ENCODE measurements at regions not wholly inside any gene's neighbourhood (a gene's known extent, or its start where the extent isn't known, plus 50 kb on each side); places are given as distances from the start of the nearest gene placed in this dataset.

DNA sequence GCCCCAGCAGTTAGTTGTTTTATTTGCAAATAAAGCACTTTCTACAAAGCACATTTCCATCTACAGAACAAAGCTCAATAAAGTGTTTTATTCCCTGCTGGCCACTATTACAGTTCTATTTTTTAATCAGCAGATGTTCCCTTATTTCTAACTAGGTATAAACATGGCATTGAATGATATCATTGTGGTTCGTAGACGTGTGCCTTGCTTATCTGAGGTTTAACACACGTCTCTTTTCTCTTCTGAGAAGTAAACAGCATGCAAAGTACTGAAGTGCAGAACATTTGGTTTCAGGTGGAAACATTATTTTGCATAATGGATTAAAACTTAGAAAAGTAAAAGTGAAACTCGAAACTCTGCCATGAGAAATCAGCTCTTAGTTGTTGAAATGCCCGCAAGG is 1989.3 kb upstream of the WWC1 start:
- Histone ChIP-seq H3K9ac (no peak overlapping the region), H3K9me3 (peaks cover 13% of the 10 kb centered on the region), H3K4me3 (no peak overlapping the region), H3K36me3 (no peaks in the 10 kb centered on the region), H4K20me1 (no peaks in the 10 kb centered on the region), H3K4me2 (no peak overlapping the region), H3K27ac (no peak overlapping the region), H3K27me3 (no peaks in the 10 kb centered on the region), H3K4me1 (no peaks in the 10 kb centered on the region)
- TF ChIP-seq Cebpa-rat (IDR thresholded peaks at IDR 0.05) = no peak

DNA sequence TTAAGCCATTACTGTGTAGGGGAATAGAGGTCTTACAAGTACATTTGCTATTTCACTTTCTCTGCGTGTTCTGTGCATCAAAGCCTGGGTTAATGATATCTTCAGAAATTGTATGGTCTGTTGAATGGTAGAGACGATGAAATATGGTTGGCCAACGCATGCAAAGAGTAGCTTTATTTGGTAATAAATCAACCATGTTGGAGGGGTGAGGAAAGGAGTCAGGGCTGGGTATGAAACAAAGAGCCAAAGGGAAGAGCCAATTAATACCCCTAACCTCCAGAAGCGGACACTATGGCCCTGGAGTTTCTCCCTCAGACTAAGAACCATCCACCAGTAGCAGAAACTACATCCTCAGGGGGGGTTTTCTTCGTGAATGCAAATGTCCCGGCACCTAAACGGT is 1974.0 kb upstream of the WWC1 start:
- Histone ChIP-seq H3K9ac (no peak overlapping the region), H3K36me3 (no peaks in the 10 kb centered on the region), H3K4me2 (no peak overlapping the region), H3K4me1 (no peaks in the 10 kb centered on the region), H3K4me3 (no peak overlapping the region), H3K9me3 (no peaks in the 10 kb centered on the region), H3K27ac (no peak overlapping the region), H3K27me3 (no peaks in the 10 kb centered on the region), H4K20me1 (no peaks in the 10 kb centered on the region)
- no peak for TF ChIP-seq Cebpa-rat (IDR thresholded peaks at IDR 0.05)

DNA sequence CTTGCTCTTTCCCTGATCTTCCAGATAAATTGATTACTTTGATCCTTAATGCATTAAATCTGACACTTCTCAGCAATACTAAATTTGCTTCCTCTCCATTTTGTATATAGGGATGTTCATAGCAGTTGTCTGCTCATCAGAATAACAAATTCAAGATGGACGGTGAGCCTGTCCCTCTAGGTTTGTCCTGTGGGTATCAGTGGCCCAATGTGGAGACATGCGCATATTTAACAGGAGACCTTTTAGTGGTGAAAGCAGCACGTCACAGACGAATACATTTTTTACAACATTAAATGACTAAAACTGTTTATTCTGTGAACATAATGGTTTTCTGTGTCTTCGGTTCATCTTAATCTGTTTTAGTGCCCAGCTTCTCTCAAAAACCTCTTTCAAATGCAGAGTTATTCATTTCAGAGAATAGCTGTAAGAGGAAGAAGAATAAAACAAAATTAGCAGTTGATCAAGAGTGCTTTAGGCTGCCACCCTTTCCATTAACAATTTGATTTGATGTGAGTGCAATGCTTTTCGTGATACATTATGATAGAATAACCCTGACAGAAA is 1970.4 kb upstream of the WWC1 start:
- H3K4me3 ChIP-seq = no peak overlapping the region
- no peak for TF ChIP-seq Cebpa-rat (IDR thresholded peaks at IDR 0.05)
- H4K20me1 ChIP-seq = no peaks in the 10 kb centered on the region
- H3K27ac ChIP-seq = no peak overlapping the region
- H3K4me1 ChIP-seq = no peaks in the 10 kb centered on the region
- H3K9ac ChIP-seq = no peak overlapping the region
- no peaks in the 10 kb centered on the region for H3K9me3 ChIP-seq
- H3K36me3 ChIP-seq = no peaks in the 10 kb centered on the region
- no peaks in the 10 kb centered on the region for H3K27me3 ChIP-seq
- no peak overlapping the region for H3K4me2 ChIP-seq

DNA sequence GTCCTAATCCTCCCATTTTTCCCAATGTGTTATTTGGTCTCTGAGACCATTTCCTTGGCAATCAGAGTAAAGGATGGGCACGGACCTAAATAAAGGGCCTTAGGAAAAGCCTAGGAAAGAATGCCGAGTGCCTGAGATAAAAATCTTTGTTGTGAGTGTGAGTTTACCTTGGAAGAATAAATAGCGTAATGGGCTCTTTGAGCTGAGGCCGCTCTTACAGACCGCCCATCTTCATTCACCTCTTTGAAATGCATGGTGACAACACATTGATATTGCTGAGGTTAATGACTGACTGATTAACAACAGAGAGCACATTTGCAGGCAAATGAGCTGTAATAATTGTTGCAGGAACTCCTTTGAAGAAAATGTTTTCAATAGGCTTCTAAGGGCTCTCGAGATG is 1967.1 kb upstream of the WWC1 start:
- Histone ChIP-seq H3K4me2 (no peak overlapping the region), H3K9ac (no peak overlapping the region), H3K27ac (no peak overlapping the region), H3K27me3 (no peaks in the 10 kb centered on the region), H3K4me1 (no peaks in the 10 kb centered on the region), H3K36me3 (no peaks in the 10 kb centered on the region), H3K9me3 (no peaks in the 10 kb centered on the region), H4K20me1 (no peaks in the 10 kb centered on the region), H3K4me3 (no peak overlapping the region)
- no peak for TF ChIP-seq Cebpa-rat (IDR thresholded peaks at IDR 0.05)

DNA sequence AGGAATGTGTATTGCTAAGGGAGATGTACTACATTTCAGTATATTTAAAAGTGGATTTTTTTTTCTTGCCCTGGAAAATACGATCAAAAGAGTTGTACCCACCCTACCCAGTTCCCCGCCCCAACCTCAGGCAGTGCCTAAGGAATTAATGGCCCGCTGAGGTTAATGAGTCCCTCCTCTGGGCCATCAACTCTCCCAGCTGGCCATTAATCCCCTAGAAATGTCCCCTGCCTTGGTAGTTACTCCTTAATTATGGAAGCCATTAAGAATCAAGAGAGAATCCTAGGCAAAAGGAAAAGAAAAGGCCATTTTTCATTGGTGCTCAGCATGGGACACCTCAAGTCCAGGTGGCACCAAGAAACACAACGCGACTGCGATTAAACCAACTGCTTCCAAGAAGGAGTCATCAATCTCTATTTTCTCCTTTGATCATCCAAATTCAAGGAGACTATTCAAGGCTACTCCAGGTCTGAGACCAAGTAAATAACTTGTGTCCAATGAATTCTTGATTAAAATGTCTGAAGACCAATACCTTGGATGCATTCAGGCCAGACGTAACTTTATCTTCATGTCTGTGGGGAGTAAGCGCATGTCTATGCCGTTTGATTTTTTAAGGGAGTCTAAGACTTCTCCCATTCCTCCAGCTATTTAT is 1962.2 kb upstream of the WWC1 start:
- H3K27me3 ChIP-seq = no peaks in the 10 kb centered on the region
- H3K4me1 ChIP-seq = no peaks in the 10 kb centered on the region
- H3K4me3 ChIP-seq = no peak overlapping the region

DNA sequence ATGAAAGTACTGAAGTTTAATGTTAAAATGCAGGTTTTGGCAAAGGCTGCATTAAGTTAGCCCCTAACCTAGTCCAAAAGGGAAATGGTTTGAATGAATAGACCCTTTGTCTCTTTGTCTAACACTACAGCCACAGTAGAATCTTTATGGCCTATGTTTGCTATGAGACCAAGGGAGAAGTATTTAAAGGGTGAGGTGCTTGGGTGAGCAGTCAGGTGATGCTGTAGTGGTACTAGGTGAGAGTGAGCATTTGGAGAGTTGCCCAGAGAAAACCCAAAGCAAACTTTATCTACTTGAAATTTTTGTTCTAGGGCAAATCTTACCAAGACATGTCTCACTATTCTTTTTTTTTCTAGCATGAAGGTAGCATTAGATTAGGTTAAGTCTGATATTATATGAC is 1961.4 kb upstream of the WWC1 start:
- H3K4me3 ChIP-seq = no peak overlapping the region
- H3K9me3 ChIP-seq = no peaks in the 10 kb centered on the region
- no peaks in the 10 kb centered on the region for H3K4me1 ChIP-seq
- no peaks in the 10 kb centered on the region for H3K27me3 ChIP-seq
- H3K4me2 ChIP-seq = no peak overlapping the region
- no peak overlapping the region for H3K27ac ChIP-seq
- H4K20me1 ChIP-seq = no peaks in the 10 kb centered on the region
- TF ChIP-seq Cebpa-rat (IDR thresholded peaks at IDR 0.05) = no peak
- no peaks in the 10 kb centered on the region for H3K36me3 ChIP-seq
- H3K9ac ChIP-seq = no peak overlapping the region

More for the DNA sequence above, 1962.2 kb upstream of the WWC1 start:
- Histone ChIP-seq H3K4me2 (no peak overlapping the region), H3K9ac (no peak overlapping the region), H3K9me3 (no peaks in the 10 kb centered on the region), H3K36me3 (no peaks in the 10 kb centered on the region), H3K27ac (no peak overlapping the region), H4K20me1 (no peaks in the 10 kb centered on the region)
- TF ChIP-seq Cebpa-rat (IDR thresholded peaks at IDR 0.05) = no peak

DNA sequence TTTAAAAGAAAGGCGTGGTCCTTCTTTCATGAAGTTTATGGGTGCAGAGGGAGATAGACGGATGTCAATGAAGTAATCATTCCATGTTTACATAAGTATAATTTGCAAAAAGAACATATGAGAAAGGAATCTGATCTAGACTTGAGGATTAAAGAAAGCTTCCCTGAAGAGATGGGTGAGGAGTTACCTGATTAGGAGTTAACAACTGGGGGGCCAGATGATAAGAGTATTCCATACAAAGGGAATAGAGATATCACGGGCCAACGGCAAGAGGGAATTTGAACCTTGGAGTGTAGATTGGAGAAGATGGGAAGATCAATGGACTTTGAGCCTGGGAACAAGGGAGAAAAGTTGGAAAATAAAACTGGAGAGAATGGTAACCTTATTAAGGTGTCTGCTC is 1959.9 kb upstream of the WWC1 start:
- Histone ChIP-seq H4K20me1 (no peaks in the 10 kb centered on the region), H3K36me3 (no peaks in the 10 kb centered on the region), H3K4me1 (no peaks in the 10 kb centered on the region), H3K4me2 (no peak overlapping the region), H3K27ac (no peak overlapping the region), H3K9ac (no peak overlapping the region), H3K4me3 (no peak overlapping the region), H3K9me3 (no peaks in the 10 kb centered on the region), H3K27me3 (no peaks in the 10 kb centered on the region)
- no peak for TF ChIP-seq Cebpa-rat (IDR thresholded peaks at IDR 0.05)

DNA sequence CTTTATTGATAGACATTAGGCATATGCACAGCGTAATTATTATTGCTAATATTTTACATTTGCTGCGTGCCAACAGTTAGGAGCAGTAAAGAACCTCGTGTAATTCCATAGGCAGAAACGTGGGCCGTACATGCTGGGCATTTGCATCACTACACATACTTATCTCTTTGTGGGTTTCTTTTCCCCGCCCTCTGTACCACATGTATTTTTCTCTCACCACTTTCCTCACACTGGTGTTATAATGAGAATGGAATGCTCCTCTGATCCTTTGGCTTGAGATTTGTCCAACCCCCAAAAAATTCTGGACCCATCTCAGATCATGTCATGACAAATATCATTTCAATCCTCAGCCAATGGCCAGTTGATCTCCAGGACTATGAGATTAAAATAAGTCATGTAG is 1952.6 kb upstream of the WWC1 start:
- Histone ChIP-seq H3K27ac (no peak overlapping the region), H3K4me1 (no peaks in the 10 kb centered on the region), H3K27me3 (no peaks in the 10 kb centered on the region), H3K36me3 (no peaks in the 10 kb centered on the region), H3K4me3 (no peak overlapping the region), H4K20me1 (no peaks in the 10 kb centered on the region), H3K9me3 (no peaks in the 10 kb centered on the region), H3K9ac (no peak overlapping the region), H3K4me2 (no peak overlapping the region)
- TF ChIP-seq Cebpa-rat (IDR thresholded peaks at IDR 0.05) = no peak

DNA sequence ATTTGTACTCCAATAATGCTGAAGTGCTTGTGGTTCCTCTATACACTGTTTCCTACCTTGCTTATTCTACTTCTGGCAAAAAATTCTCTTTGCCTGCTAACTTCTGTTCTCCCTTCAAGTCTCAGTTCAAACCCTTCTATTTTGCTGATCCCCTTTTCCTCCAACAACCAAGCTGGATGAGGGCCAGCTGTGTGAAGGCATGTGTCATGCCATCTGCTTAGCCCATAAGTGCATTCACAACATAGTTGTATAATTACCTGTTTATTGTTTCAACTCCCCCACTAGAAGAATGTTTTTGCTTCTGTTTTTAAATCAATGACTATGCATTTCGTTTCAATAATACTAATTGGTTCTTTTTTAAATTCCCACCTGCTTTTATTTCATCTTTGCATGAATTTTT is 1951.4 kb upstream of the WWC1 start:
- Histone ChIP-seq H3K36me3 (no peaks in the 10 kb centered on the region), H3K4me3 (no peak overlapping the region), H3K9me3 (no peaks in the 10 kb centered on the region), H3K4me1 (no peaks in the 10 kb centered on the region), H3K27me3 (no peaks in the 10 kb centered on the region), H3K27ac (no peak overlapping the region), H4K20me1 (no peaks in the 10 kb centered on the region), H3K4me2 (no peak overlapping the region), H3K9ac (no peak overlapping the region)
- TF ChIP-seq Cebpa-rat (IDR thresholded peaks at IDR 0.05) = no peak

DNA sequence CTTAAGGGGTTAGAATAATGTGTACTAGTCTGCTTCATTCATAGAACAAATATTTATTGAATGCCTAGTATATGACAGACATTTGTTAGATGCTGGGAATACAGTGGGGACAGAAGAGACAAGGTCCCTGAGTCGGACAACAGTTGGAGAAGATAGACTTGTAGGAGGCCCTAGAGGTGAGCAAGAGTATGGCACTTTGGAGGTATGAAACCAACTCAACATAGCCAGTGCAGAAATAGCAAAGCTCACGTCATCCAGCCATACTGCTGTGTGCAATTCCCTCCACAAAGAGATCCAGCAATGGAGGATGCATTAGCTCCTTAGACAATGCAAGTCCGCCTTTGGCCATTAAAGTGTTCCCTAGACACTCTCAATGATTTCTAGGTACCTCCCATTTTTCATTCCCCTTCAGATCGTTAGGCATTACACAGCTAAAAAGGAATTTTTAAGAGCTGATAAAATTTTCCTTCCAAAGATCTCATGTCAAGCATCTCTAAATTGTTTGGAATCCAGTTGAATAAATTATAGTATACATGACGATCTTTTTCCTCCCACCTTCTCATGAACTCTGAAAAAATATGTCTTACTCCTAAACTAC is 1949.6 kb upstream of the WWC1 start:
- Histone ChIP-seq H4K20me1 (no peaks in the 10 kb centered on the region), H3K27ac (no peak overlapping the region), H3K9ac (no peak overlapping the region), H3K27me3 (no peaks in the 10 kb centered on the region), H3K4me2 (no peak overlapping the region), H3K36me3 (no peaks in the 10 kb centered on the region), H3K4me3 (no peak overlapping the region), H3K9me3 (no peaks in the 10 kb centered on the region), H3K4me1 (no peaks in the 10 kb centered on the region)
- TF ChIP-seq Cebpa-rat (IDR thresholded peaks at IDR 0.05) = no peak
